CD1c-positive myeloid dendritic cell (primary cell): ENCODE measurements at regions not wholly inside any gene's neighbourhood (a gene's known extent, or its start where the extent isn't known, plus 50 kb on each side); places are given as distances from the start of the nearest gene placed in this dataset.

Experiments
- DNase-seq: peaks from one replicate; pipeline ENCODE4 v3.0.0-alpha.2; 2016; ENCODE audit errors: extremely low spot score

- DNase-seq: no peak
These were observed 594.8 kb upstream of the FZD8 start for GRCh38 chr10:36236931-36237330.

DNA sequence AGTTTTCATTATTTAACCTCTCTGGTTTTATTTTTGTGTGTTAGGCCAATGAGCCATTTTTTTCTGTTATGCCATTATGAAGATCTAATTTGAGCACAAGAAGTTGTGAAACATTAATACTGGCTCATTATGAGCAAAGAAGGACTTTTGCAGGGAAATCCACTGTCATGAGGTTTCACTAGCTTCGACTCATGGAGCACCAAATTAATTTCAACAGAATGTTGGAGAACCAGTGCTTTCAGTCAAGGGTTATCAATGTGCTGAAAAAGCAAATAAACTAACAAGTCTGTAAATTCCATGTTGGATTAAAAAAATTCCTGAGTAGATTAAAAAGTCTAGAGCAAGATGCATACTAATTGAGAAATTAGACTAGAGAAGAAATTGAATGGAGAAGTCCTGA is 594.2 kb upstream of the FZD8 start:
- no peak for DNase-seq

GRCh38 chr10:36232935-36233334 is 590.8 kb upstream of the FZD8 start:
- DNase-seq: no peak

- no peak for DNase-seq
These were observed 582.4 kb upstream of the FZD8 start for GRCh38 chr10:36224431-36224985.

GRCh38 chr10:36221101-36221500 is 579.0 kb upstream of the FZD8 start:
- no peak for DNase-seq

DNA sequence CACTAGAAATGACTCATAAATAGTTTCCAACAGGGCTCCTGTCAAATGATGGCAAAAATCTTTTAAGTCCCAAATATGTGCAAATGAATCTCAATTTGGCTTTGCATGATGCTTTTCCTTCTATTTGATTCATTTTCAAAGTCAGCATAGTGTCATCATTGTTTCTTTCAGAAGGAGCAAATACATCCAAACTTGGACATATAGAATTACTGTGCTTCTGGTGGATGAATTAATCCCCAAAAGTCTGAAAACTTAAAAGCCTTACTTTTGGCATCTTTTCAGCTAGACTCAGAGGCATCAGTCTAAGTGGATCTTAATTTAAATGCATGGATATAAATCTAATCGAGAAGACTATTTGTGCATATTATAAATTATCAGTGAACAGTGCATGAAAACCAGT is 578.1 kb upstream of the FZD8 start:
- DNase-seq: no peak

DNA sequence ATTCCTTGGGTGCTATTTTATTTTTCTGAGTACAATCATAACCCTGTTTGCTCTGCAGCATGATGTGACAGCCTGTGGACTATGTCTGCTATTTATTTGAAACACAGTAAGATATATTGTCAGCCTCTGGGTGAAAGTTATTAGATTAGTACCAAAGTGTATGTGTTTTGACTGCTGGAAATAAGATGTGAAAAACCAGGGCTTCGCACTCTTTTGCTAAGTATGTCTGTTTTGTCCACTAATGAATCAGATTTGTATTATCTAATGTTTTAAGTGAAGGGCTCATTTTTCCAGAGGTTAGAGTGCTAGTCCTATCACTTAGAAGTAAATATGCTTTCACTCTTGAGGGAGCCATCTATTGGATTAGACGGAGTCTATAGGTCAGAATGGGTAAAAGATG is 569.8 kb upstream of the FZD8 start:
- no peak for DNase-seq

GRCh38 chr10:36209480-36209879 is 567.4 kb upstream of the FZD8 start:
- DNase-seq: no peak

DNA sequence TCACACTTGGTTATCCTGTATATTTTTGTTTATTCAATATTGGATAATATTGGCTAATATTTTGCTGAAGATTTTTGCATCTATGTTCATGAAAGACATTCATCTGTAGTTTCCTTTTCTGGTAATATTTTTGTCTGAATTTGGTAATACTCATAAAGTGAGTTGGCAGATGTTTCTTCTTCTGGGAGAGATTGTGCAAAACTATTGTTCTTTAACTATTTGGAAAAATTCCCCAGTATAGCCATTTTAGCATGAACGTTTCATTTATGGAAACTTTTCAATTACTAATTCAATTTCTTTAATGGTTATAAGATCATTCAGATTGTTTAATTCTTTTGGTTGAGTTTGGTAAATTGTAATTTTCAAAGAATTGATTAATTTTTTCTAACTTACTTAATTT is 560.8 kb upstream of the FZD8 start:
- no peak for DNase-seq

GRCh38 chr10:36200577-36200976 is 558.5 kb upstream of the FZD8 start:
- no peak for DNase-seq

- no peak for DNase-seq
These were observed 556.2 kb upstream of the FZD8 start for GRCh38 chr10:36198322-36198721.

GRCh38 chr10:36195364-36195763 is 553.3 kb upstream of the FZD8 start:
- no peak for DNase-seq

- no peak for DNase-seq
These were observed 552.2 kb upstream of the FZD8 start for GRCh38 chr10:36194276-36194675.

DNA sequence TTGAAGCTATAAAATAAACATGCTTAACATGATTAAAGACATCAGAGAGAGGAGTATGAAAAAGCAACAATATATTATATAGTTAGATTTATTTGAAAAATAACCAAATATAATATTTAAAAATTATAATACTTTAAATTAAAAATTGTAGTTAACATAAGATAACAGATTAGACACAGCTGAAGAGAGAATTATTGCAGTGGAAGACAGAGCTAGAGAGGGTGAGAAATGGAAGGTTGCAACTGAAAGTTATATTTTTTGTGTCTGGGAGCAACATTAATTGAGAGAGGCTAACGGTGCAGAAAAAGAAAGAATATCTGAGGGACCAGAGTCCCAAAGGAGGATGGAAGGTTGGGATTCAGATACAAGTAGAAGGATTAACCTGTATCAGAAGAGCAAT is 548.9 kb upstream of the FZD8 start:
- DNase-seq: no peak

DNA sequence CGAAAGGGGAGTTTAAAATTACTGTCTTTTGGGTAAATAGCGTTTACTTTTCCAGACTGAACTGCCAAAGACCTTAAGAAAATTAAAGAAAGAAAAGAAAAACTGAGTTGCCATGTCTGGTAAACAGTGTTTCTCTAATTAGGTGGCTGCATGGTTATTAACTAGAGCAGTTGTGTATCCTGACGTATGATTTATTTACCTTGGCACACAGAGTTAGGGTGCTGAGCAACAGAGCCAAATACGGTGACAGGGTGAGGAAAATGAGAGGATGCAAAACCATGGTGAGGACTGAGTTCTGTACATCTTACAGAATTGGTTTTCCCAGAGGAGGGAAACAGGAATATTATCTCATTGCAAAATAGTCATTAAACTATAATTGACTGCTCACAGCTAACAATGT is 546.4 kb upstream of the FZD8 start:
- DNase-seq: no peak

GRCh38 chr10:36188080-36188453 is 546.0 kb upstream of the FZD8 start:
- no peak for DNase-seq

- DNase-seq: no peak
These were observed 545.4 kb upstream of the FZD8 start for GRCh38 chr10:36187380-36188079.

GRCh38 chr10:36185097-36185496 is 543.0 kb upstream of the FZD8 start:
- DNase-seq: no peak

- DNase-seq: no peak
These were observed 541.6 kb upstream of the FZD8 start for GRCh38 chr10:36183726-36184125.

DNA sequence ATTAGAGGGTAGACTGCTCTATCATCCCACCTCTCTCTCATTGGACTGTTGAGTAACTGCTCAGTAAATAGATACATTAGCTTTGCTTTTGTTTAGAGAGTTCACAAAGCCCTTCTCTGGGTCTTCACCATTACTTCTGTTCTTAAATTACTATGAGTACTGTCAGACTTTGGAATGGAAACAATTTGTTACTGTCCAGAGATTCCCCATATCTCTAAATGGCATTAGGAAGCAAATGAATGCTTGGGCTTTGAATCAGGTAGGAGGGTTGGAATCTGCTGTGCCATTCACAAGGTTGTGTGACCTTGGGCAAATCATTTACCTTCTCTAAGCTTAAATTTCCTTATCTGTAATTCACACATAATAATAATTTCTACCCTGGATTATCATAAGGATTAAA is 541.0 kb upstream of the FZD8 start:
- no peak for DNase-seq

GRCh38 chr10:36182606-36183005 is 540.5 kb upstream of the FZD8 start:
- DNase-seq: no peak

DNA sequence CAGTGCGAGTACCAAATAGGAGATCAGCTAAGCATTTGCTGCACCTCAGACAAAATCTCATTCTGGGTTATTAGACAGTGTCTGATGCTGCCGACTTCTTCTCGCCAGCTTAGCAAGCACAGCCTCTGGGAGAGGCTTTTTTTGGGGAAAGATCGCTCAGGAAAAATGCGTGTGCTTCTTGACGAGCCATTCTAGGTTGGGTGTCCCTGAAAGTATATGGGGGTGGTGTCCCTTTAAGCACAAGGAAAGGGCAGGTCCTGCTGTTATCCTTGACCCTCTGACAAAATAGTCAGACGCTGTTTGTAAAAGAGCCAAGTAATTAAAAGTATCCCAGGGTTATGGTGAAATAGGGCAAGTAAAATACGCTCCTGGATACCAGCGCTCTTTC is 540.1 kb upstream of the FZD8 start:
- no peak for DNase-seq

GRCh38 chr10:36181426-36182178 is 539.5 kb upstream of the FZD8 start:
- no peak for DNase-seq
